ENCODE measurements at regions not wholly inside any gene's neighbourhood (a gene's known extent, or its start where the extent isn't known, plus 50 kb on each side); places are given as distances from the start of the nearest gene placed in this dataset.

GRCh38 chr5:113788141-113788655, 274.7 kb downstream of the YTHDC2 start:
- Histone ChIP-seq H3K27ac (ENCODE audit: insufficient read depth, low read length) (no peak overlapping the region), H3K18ac (ENCODE audit: low read depth, low read length) (no peak overlapping the region), H3K4me2 (ENCODE audit: low read depth, low read length) (no peak overlapping the region), H2AK5ac (ENCODE audit: low read depth, low read length) (no peak overlapping the region), H3K23ac (ENCODE audit: low read depth, low read length) (no peak overlapping the region), H3K36me3 (ENCODE audit: control insufficient read depth, insufficient read depth, low read length) (no peaks in the 10 kb centered on the region), H3K4me3 (ENCODE audit: insufficient read depth, low read depth, low read length) (no peak overlapping the region), H3K9me3 (ENCODE audit: control insufficient read depth, insufficient read depth, low read length) (no peaks in the 10 kb centered on the region), H2BK15ac (ENCODE audit: low read depth, low read length) (no peak overlapping the region), H3K4me1 (ENCODE audit: control insufficient read depth, insufficient read depth, low read length) (no peaks in the 10 kb centered on the region), H2BK120ac (ENCODE audit: low read depth, low read length) (no peak overlapping the region), H3K79me1 (ENCODE audit: low read depth in 1 of 2, low read length in 2 of 2) (no peaks in the 10 kb centered on the region), H3K56ac (ENCODE audit: extremely low read depth, insufficient read depth, low read length) (no peak overlapping the region), H2AK9ac (replicated peaks; ENCODE audit: low read depth, low read length, poor library complexity) (no peak overlapping the region), H4K20me1 (ENCODE audit: insufficient read depth, low read length) (no peaks in the 10 kb centered on the region), H2AFZ (replicated peaks; ENCODE audit: low read length, poor library complexity) (no peak overlapping the region), H2BK20ac (ENCODE audit: low read depth, low read length) (no peak overlapping the region), H3K4ac (ENCODE audit: low read depth, low read length) (no peak overlapping the region), H3K9me1 (ENCODE audit: insufficient read depth, low read length) (no peaks in the 10 kb centered on the region), H2BK5ac (ENCODE audit: low read depth, low read length, poor library complexity, severe bottlenecking) (no peak overlapping the region), H4K5ac (ENCODE audit: low read depth, low read length) (no peak overlapping the region), H3K14ac (replicated peaks; ENCODE audit: low read depth, low read length) (no peak overlapping the region), H3K27me3 (ENCODE audit: control insufficient read depth, insufficient read depth, low read length) (no peaks in the 10 kb centered on the region; the same call in 1 of the 2 replicates), H3K9ac (ENCODE audit: low read depth, low read length) (no peak overlapping the region), H4K8ac (ENCODE audit: low read depth in 2 of 2, low read length in 2 of 2) (no peak overlapping the region), H4K91ac (ENCODE audit: insufficient read depth, low read depth, low read length) (no peak overlapping the region)
- POLR2A ChIA-PET (ENCODE audit: unreplicated experiment) = no interaction called here
- BruUV-seq (replicated peaks) = no TSS peak
- TF ChIP-seq BHLHE40 (IDR thresholded peaks at IDR 0.05; ENCODE audit: low read depth, low read length) (no peak), MAFK (IDR thresholded peaks at IDR 0.05; ENCODE audit: low read depth, low read length) (no peak), RAD21 (IDR thresholded peaks at IDR 0.05; ENCODE audit: low read length) (no peak), ELK1 (IDR thresholded peaks at IDR 0.05; ENCODE audit: borderline replicate concordance, low read depth, low read length) (no peak), SMC3 (IDR thresholded peaks at IDR 0.05; ENCODE audit: low read depth, low read length) (no peak), USF2 (IDR thresholded peaks at IDR 0.05; ENCODE audit: low read depth, low read length) (no peak), NFE2L2 (IDR thresholded peaks at IDR 0.05; ENCODE audit: low read depth, low read length) (no peak), CHD1 (IDR thresholded peaks at IDR 0.05; ENCODE audit: low read depth, low read length) (no peak), MXI1 (IDR thresholded peaks at IDR 0.05; ENCODE audit: borderline replicate concordance, low read depth, low read length) (no peak), CEBPB (IDR thresholded peaks at IDR 0.05; ENCODE audit: low read depth, low read length) (no peak), MAZ (IDR thresholded peaks at IDR 0.05; ENCODE audit: borderline replicate concordance, low read depth, low read length) (no peak), RFX5 (IDR thresholded peaks at IDR 0.05; ENCODE audit: low read depth, low read length) (no peak), CTCF (conservative IDR thresholded peaks at IDR 0.05; ENCODE audit: low read depth, low read length) (no peak), POLR2A (IDR thresholded peaks at IDR 0.05; ENCODE audit: low read depth, low read length) (no peak), RCOR1 (IDR thresholded peaks at IDR 0.05; ENCODE audit: insufficient replicate concordance, low read length) (no peak)
- in situ Hi-C loops (cut with MboI; ENCODE audit: low sequenced_read_pairs) = no loop called here
- intact Hi-C loops (cut with micrococcal nuclease) = no loop called here
- CTCF ChIA-PET = no interaction called here
- DNase-seq (no peak), ATAC-seq (ENCODE audit: low read depth) (no peak)
- 15% methylated on average over 2 of the region's 5 CpGs; no CpG with 5 or more reads in 1 of the 2 experiments for WGBS, 2 experiments (ENCODE audit: extremely low coverage in 2 of 2, insufficient read length in 1 of 2)
- dilution Hi-C loops (cut with HindIII; ENCODE audit: low sequenced_read_pairs, unreplicated experiment) = no loop called here
